A204.1 (cell line): ENCODE measurements at regions not wholly inside any gene's neighbourhood (a gene's known extent, or its start where the extent isn't known, plus 50 kb on each side); places are given as distances from the start of the nearest gene placed in this dataset.
"Not testable (repeated sequence)": the region's sequence is repeated elsewhere in the genome, so short reads cannot be mapped to it uniquely, and the experiment has no call there.

Source experiments
- FAIRE-seq: peaks from 2 replicates; lab custom pipeline; 2012; peaks lifted over from hg19 to GRCh38; lab: Jason Lieb, UNC

- no peak for FAIRE-seq
Measured at GRCh38 chr10:37067576-37067975, 57.8 kb upstream of the ANKRD30A start.

- FAIRE-seq, result not testable (repeated sequence)
Measured at GRCh38 chr10:37062296-37062695, 63.1 kb upstream of the ANKRD30A start.

GRCh38 chr10:37057261-37057660 lies 68.1 kb upstream of the ANKRD30A start:
- no peak for FAIRE-seq

- no peak for FAIRE-seq
Measured at GRCh38 chr10:37053476-37053875, 71.9 kb upstream of the ANKRD30A start.

GRCh38 chr10:37049982-37050381 lies 75.4 kb upstream of the ANKRD30A start:
- FAIRE-seq, result not testable (repeated sequence)

- FAIRE-seq, result not testable (repeated sequence)
Measured at GRCh38 chr10:37044319-37044718, 81.1 kb upstream of the ANKRD30A start.

GRCh38 chr10:37035853-37036252 lies 89.5 kb upstream of the ANKRD30A start:
- FAIRE-seq, result no peak

GRCh38 chr10:37015498-37015897 lies 109.9 kb upstream of the ANKRD30A start:
- no peak for FAIRE-seq

GRCh38 chr10:37010741-37011140 lies 114.7 kb upstream of the ANKRD30A start:
- no peak for FAIRE-seq

GRCh38 chr10:37008276-37008675 lies 117.1 kb upstream of the ANKRD30A start:
- FAIRE-seq, result not testable (repeated sequence)

- FAIRE-seq, result no peak
Measured at GRCh38 chr10:37003126-37003525, 122.3 kb upstream of the ANKRD30A start.

- not testable (repeated sequence) for FAIRE-seq
Measured at GRCh38 chr10:36995806-36996205, 129.6 kb upstream of the ANKRD30A start.

- no peak for FAIRE-seq
Measured at GRCh38 chr10:36994886-36995285, 130.5 kb upstream of the ANKRD30A start.

- no peak for FAIRE-seq
Measured at GRCh38 chr10:36989233-36989632, 136.2 kb upstream of the ANKRD30A start.

GRCh38 chr10:36946598-36946997 lies 178.8 kb upstream of the ANKRD30A start:
- no peak for FAIRE-seq

- no peak for FAIRE-seq
Measured at GRCh38 chr10:36943544-36943943, 181.9 kb upstream of the ANKRD30A start.

GRCh38 chr10:36942616-36943015 lies 182.8 kb upstream of the ANKRD30A start:
- no peak for FAIRE-seq

GRCh38 chr10:36903040-36903439 lies 222.4 kb upstream of the ANKRD30A start:
- no peak for FAIRE-seq

- FAIRE-seq, result no peak
Measured at GRCh38 chr10:36899652-36900051, 225.7 kb upstream of the ANKRD30A start.

GRCh38 chr10:36888925-36889573 lies 236.3 kb upstream of the ANKRD30A start:
- FAIRE-seq, result peak; percentile 57

- no peak for FAIRE-seq
Measured at GRCh38 chr10:36886303-36886891, 239.0 kb upstream of the ANKRD30A start.

- no peak for FAIRE-seq
Measured at GRCh38 chr10:36885746-36886145, 239.7 kb upstream of the ANKRD30A start.

GRCh38 chr10:36882781-36883180 lies 242.6 kb upstream of the ANKRD30A start:
- FAIRE-seq, result no peak

GRCh38 chr10:36880898-36881297 lies 244.5 kb upstream of the ANKRD30A start:
- peak; percentile 93 for FAIRE-seq
